LNCAP (cell line): ENCODE measurements at regions not wholly inside any gene's neighbourhood (a gene's known extent, or its start where the extent isn't known, plus 50 kb on each side); places are given as distances from the start of the nearest gene placed in this dataset.

Experiments used
- CTCF ChIP-seq: fragments of 450-650 bp; IDR thresholded peaks from 2 replicates; pipeline ENCODE4 v1.5.1; 2017; ENCODE audit warnings: mild to moderate bottlenecking

- TF ChIP-seq CTCF, result no peak
These were observed 624.9 kb downstream of the ETS1 start for GRCh38 chr11:127962416-127962815.

GRCh38 chr11:127950162-127950561, 637.2 kb downstream of the ETS1 start:
- TF ChIP-seq CTCF, result no peak

GRCh38 chr11:127943763-127944162, 643.6 kb downstream of the ETS1 start:
- no peak for TF ChIP-seq CTCF

- no peak for TF ChIP-seq CTCF
These were observed 644.2 kb downstream of the ETS1 start for GRCh38 chr11:127943152-127943551.

GRCh38 chr11:127939000-127939399, 648.4 kb downstream of the ETS1 start:
- TF ChIP-seq CTCF, result no peak

- no peak for TF ChIP-seq CTCF
These were observed 652.3 kb downstream of the ETS1 start for GRCh38 chr11:127935081-127935480.

GRCh38 chr11:127931803-127932202, 655.6 kb downstream of the ETS1 start:
- TF ChIP-seq CTCF, result no peak

- TF ChIP-seq CTCF, result no peak
These were observed 660.6 kb downstream of the ETS1 start for GRCh38 chr11:127926721-127927120.
